SU-DHL-6 (cell line): ENCODE measurements at regions not wholly inside any gene's neighbourhood (a gene's known extent, or its start where the extent isn't known, plus 50 kb on each side); places are given as distances from the start of the nearest gene placed in this dataset.

Experiments
- H2AFZ ChIP-seq: fragments of 200-600 bp; sonication (generic); 2 replicates; pipeline ENCODE4 v1.6.1; 2014; ENCODE audit warnings: low read depth, mild to moderate bottlenecking, moderate library complexity, mixed read lengths, antibody characterized with exemption, low read length; ENCODE audit not compliant: severe bottlenecking
- H3F3A ChIP-seq: fragments of 200-600 bp; shearing (Covaris generic); 2 replicates; pipeline ENCODE4 v1.6.0; 2016; ENCODE audit warnings: antibody characterized with exemption, mild to moderate bottlenecking; ENCODE audit not compliant: insufficient read depth
- H3K27ac ChIP-seq: fragments of 200-600 bp; sonication (generic); 2 replicates; pipeline ENCODE4 v1.5.1; 2016; ENCODE audit warnings: low read depth, mild to moderate bottlenecking, low read length, moderate library complexity, mixed read lengths
- H3K27me3 ChIP-seq: fragments of 200-600 bp; sonication (generic), shearing (Covaris generic); 2 replicates; pipeline ENCODE4 v1.6.0; 2014; ENCODE audit warnings: mild to moderate bottlenecking, low read length
- H3K36me3 ChIP-seq: fragments of 200-600 bp; sonication (generic); 2 replicates; pipeline ENCODE4 v1.6.1; 2014; ENCODE audit warnings: mild to moderate bottlenecking, low read length, mixed read lengths
- H3K4me2 ChIP-seq: fragments of 300-600, 200-600 bp; shearing (Covaris generic), sonication (generic); 2 replicates; pipeline ENCODE4 v1.6.0; 2014; ENCODE audit warnings: low read length, low read depth, mild to moderate bottlenecking; ENCODE audit not compliant: poor library complexity, severe bottlenecking
- H3K4me3 ChIP-seq: fragments of 200-600 bp; sonication (generic); 2 replicates; pipeline ENCODE4 v1.5.1; 2014; ENCODE audit warnings: antibody characterized with exemption, low read length, mild to moderate bottlenecking, mixed read lengths; ENCODE audit not compliant: insufficient read depth, poor library complexity, severe bottlenecking
- H3K79me2 ChIP-seq: fragments of 200-600 bp; sonication (generic); 2 replicates; pipeline ENCODE4 v1.6.1; 2014; ENCODE audit warnings: mild to moderate bottlenecking, low read length, moderate library complexity; ENCODE audit not compliant: insufficient read depth
- H3K9ac ChIP-seq: fragments of 200-600 bp; sonication (generic); 2 replicates; pipeline ENCODE4 v1.7.0; 2014; ENCODE audit warnings: mild to moderate bottlenecking, low read length
- H3K9me2 ChIP-seq: fragments of 200-600 bp; sonication (generic); replicated peaks from 2 replicates; pipeline ENCODE4 v1.6.1; 2014; ENCODE audit warnings: low read length; ENCODE audit not compliant: insufficient read depth
- H3K9me3 ChIP-seq: fragments of 200-600 bp; sonication (generic); 2 replicates; pipeline ENCODE4 v1.6.1; 2014; ENCODE audit warnings: low read length, mixed read lengths; ENCODE audit not compliant: insufficient read depth
- H4K20me1 ChIP-seq: fragments of 200-600 bp; sonication (generic); 2 replicates; pipeline ENCODE4 v1.6.1; 2014; ENCODE audit warnings: low read depth, mild to moderate bottlenecking, antibody characterized with exemption, low read length, moderate library complexity, mixed read lengths
- CTCF ChIP-seq: fragments of 200-600 bp; sonication (generic); IDR thresholded peaks from one replicate; pipeline ENCODE4 v1.5.1; 2017; ENCODE audit warnings: antibody characterized with exemption, mild to moderate bottlenecking, low read length, moderate library complexity; ENCODE audit not compliant: insufficient read depth, poor library complexity, severe bottlenecking
- EZH2phosphoT487 ChIP-seq: fragments of 200-600 bp; sonication (generic), shearing (Covaris generic); conservative IDR thresholded peaks from 2 replicates; pipeline ENCODE4 v1.6.1; 2018; ENCODE audit warnings: mild to moderate bottlenecking, antibody characterized with exemption, low read length, moderate library complexity, mixed read lengths

GRCh38 chr12:124082687-124083086 lies 109.7 kb downstream of the ZNF664 start:
- Histone ChIP-seq H3K4me3 (no peak overlapping the region), H3K9me3 (no peaks in the 10 kb centered on the region), H3K27me3 (no peaks in the 10 kb centered on the region), H3K79me2 (no peaks in the 10 kb centered on the region), H3K36me3 (no peaks in the 10 kb centered on the region), H2AFZ (no peak overlapping the region), H3F3A (no peaks in the 10 kb centered on the region), H4K20me1 (no peaks in the 10 kb centered on the region), H3K9me2 (no peaks in the 10 kb centered on the region), H3K27ac (no peak overlapping the region), H3K4me2 (no peak overlapping the region), H3K9ac (no peak overlapping the region)
- TF ChIP-seq CTCF (no peak), EZH2phosphoT487 (no peak)

- H3F3A ChIP-seq = no peaks in the 10 kb centered on the region
- H3K9me2 ChIP-seq = no peaks in the 10 kb centered on the region
- H3K27me3 ChIP-seq = no peaks in the 10 kb centered on the region
- no peaks in the 10 kb centered on the region for H3K9me3 ChIP-seq
- H3K4me3 ChIP-seq = no peak overlapping the region
- H3K9ac ChIP-seq = no peak overlapping the region
- TF ChIP-seq EZH2phosphoT487 (no peak), CTCF (no peak)
- H3K4me2 ChIP-seq = no peak overlapping the region
- H2AFZ ChIP-seq = no peak overlapping the region
- no peak overlapping the region for H3K27ac ChIP-seq
- H3K36me3 ChIP-seq = no peaks in the 10 kb centered on the region
- no peaks in the 10 kb centered on the region for H3K79me2 ChIP-seq
- H4K20me1 ChIP-seq = no peaks in the 10 kb centered on the region
Observed at GRCh38 chr12:124083708-124084107, 110.7 kb downstream of the ZNF664 start.

DNA sequence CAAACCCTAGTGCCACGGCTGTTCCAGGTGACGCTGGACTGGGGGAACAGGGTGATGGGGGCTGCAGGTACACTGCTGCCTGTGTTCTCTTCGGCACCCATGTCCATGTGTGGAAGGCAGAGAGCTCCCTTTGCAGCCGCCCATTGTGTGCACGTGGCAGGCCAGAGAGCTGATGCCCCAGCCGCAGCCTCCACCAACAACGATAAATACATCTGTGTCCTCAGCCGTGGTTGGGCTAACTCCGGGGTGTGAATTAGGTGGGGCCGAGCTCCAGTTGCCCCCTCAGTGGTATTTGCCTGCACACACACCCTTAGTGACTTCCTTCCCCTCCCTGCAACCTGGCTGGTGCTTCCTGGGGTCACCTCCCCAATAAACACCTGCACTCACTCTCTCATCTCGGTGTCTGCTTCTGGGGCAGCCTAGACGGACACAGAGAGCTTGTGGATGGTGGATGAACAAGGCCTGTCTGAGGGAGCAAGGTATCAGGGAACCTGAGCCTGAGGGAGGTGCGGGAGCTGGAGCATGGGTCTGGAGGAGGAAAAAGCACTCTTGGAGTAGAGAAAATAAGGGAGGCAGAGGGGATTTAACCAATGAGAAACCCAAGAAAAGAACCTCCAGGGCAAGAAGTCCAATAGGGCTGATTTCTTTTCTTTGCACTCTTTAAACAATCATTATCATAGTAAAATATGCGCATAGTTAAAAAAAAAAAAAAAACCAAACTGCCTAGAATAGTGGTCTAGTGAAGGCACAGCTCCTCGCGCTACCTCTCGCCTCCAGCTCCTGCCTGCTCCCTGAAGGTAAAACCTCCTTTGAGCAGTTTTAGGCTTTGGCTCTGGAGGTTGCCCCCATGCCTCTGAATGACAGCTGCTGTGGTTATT lies 112.6 kb downstream of the ZNF664 start:
- no peaks in the 10 kb centered on the region for H3K9me2 ChIP-seq
- H3K36me3 ChIP-seq = no peaks in the 10 kb centered on the region
- no peaks in the 10 kb centered on the region for H3F3A ChIP-seq
- no peak overlapping the region for H2AFZ ChIP-seq
- H3K9me3 ChIP-seq = no peaks in the 10 kb centered on the region
- TF ChIP-seq CTCF (no peak), EZH2phosphoT487 (no peak)
- no peak overlapping the region for H3K4me3 ChIP-seq
- H3K27me3 ChIP-seq = no peaks in the 10 kb centered on the region
- H3K79me2 ChIP-seq = no peaks in the 10 kb centered on the region
- H3K4me2 ChIP-seq = no peak overlapping the region
- no peak overlapping the region for H3K27ac ChIP-seq
- no peak overlapping the region for H3K9ac ChIP-seq
- no peaks in the 10 kb centered on the region for H4K20me1 ChIP-seq
